HTR-8/SVneo (cell line): ENCODE measurements at regions not wholly inside any gene's neighbourhood (a gene's known extent, or its start where the extent isn't known, plus 50 kb on each side); places are given as distances from the start of the nearest gene placed in this dataset.

ENCODE experiments used
- DNase-seq: peaks from one replicate; pipeline ENCODE4 v3.0.0; 2011; ENCODE audit warnings: low spot score, mixed read lengths; ENCODE audit not compliant: insufficient read length
- FAIRE-seq: peaks from 2 replicates; lab custom pipeline; 2011; peaks lifted over from hg19 to GRCh38; lab: Jason Lieb, UNC

DNA sequence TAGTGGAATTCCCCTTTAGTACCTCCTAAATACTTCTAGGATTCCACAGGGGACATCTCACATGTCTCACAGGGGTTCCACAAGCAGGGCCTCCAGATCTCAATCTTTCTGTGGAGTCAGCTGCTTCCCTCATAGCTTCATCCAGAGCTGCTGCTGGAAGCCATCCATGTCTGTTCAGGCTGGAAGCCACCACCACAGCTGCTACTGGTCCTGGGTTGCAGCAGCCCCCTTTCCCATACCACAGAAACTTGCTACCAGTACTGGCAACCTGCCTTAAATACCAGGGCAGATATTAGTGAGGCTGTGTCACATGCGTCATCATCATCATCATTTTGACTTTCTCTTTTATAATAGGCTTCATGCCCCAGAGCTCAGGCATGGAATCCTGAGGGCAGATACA, 242.7 kb upstream of the NCAM1 start:
- FAIRE-seq = no peak
- DNase-seq = no peak

DNA sequence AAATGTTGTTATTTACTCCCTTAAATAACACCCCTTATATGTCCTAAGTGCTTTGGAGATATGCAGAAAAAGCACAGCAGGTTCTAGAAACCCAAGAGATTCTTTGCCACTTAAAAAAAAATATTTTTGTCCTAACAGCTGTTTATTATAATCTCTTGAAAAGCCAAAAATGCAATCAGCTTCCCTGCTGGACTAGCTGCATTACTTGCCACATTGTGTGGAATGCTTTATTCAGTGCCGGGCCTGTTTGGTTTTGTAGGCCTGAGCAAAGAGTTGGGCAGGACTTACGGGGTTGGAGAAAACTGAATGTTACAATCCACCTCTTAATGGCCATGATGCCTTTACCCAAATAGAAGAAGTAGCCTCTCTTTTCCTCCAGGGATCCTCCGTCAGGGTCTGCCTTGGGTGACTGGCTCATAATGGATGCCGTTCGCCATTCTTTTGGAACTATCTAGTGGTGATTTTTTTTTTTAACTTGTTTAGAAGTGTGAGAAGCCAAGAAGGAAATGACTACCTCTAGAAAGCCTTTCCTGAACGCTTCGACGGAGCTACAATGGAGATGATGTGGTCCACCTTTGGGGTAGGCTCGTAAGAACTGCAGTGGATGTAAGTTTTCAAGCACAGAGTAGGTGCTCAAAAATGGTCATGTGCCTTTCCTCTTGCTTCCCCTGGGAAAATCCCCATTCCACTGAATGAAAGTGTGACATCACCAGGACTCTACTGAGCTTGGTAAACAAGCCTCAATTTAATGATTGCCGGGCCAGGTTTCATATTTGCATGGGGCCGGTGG, 241.3 kb upstream of the NCAM1 start:
- no peak for DNase-seq
- FAIRE-seq = no peak

DNA sequence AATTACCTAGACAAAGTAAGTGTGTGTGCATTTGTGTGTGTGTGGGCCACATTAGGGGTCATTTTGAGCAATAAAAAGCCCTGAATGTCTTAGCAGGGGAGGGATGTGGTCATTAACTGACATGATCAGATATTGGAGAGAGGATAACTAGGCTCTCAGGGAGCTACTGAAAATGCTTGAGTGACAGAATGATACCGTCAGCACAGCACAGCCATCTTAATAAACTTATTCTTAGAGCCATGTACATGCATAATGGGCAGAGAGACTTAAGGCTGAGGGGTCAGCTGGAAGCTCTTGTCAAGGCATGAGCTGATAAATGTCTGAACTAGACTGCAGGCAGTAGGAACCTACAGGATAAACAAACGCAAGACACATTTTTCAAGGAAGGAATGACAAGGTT, 239.1 kb upstream of the NCAM1 start:
- no peak for DNase-seq
- no peak for FAIRE-seq

DNA sequence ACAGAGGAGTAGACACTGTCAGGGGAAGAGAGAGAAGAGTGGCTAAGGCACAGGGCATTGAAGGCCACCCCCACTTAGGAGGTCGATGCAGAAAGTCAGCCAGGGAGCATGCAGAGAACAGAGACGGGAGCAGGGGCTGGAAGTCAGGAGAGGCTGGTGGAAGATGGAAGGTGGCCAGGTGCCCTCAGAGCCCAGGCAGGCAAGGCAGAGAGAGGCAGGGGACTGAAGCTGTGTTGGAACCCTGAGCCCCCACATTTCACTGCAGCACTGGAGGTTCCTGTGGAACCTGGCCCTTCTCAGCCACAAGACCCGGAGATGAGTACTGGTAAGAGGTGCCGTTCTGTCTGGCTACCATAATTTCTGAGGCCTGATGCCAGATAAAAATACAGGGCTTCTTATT, 238.3 kb upstream of the NCAM1 start:
- no peak for DNase-seq
- FAIRE-seq = no peak

DNA sequence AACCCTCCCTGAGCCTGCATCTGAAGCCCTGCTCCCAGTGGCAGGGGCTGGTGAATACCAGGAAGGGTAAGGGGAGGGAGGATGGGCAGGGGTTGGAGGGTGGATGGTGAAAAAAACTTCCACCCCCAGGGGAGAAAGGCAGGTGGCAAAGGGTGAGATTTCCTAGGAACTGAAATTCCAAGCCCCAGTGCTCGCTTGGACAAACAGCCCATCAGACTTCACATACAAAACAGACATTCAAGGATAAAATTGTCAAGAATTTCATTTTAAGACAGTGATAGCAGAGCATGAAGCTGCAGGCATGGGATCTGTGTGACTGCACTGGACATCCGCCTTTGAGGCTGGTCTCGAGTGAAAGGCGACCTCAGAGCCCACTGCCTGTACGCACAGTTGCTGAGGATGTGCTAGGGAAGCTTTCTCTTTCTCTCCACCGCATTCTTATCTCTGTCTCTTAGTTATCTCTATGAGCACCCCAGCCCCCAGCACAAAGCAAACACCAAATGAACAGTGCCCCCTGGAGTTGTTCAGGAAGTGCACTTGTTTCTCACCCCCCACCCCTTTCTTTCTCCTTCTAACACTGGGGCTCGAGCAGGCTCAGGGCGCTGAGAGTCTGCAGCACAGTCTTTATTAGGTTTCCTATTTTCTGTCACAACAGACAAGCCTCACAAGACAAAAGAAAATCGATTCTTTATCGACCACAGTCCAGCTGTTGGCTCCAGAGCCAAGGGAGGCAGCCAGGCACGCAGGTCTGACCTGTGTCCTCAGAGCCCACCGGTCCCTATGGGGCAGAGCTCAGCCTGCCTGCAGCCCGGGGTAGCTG, 237.3 kb upstream of the NCAM1 start:
- DNase-seq = no peak
- FAIRE-seq = no peak

DNA sequence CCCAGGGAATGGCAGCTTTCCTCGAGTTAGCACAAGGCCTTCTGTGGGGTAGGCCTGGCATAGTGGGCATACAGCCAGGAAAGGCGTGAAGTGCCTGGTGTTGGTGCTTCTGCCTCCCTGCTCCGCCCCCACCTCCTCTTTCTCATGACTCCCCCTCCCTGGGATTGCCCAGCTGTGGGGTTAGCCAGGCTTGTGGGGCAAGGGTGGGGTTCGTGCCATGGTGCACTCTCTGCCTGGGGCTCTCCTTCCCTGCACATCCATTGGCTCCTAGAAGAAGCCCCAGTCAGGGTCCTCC, 236.8 kb upstream of the NCAM1 start:
- FAIRE-seq = no peak
- no peak for DNase-seq

DNA sequence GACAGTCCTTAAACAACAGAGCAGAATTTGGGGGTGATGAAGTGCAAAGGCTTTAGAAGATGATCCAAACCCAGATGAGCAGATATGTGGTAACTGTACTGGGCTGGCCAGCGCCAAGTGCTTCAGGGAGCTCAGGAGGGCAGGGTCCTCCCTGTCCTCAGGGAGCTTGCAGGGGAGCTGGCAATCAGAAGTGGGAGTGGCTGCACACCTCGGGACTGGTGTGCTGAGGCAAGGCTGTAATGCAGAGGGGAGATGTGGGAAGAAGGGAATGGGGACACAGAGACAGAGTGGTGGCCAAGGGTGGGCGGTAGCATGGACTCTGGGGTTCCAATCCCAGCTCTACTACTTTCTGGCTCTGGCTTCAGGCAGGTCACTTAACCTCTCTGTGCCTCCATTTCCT, 235.6 kb upstream of the NCAM1 start:
- peak; percentile 16 for FAIRE-seq
- no peak for DNase-seq

DNA sequence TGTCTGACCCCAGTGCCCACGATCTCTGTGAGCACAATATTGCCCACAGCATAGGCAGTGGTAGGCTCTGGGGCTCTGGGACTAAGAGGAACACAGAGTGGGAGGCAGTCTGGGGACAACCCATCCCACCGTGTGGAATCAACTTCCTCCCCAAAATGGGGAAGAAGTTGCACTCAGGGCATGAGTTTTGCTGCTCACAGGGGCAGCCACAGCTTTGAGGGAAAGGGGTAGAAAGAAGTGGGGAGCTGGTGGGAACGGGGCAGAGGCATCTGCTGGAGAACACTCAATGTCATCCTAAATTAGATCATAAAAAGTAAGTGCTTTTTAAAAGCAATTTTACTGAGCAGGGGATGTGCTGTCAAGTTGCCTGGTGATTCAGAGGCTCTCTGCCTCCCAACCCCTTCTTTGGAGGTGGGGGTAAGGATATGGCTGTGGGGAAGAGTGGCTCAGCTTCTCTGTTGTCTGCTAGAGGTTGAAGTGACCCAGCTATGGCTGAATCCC, 233.8 kb upstream of the NCAM1 start:
- no peak for DNase-seq
- FAIRE-seq = no peak

DNA sequence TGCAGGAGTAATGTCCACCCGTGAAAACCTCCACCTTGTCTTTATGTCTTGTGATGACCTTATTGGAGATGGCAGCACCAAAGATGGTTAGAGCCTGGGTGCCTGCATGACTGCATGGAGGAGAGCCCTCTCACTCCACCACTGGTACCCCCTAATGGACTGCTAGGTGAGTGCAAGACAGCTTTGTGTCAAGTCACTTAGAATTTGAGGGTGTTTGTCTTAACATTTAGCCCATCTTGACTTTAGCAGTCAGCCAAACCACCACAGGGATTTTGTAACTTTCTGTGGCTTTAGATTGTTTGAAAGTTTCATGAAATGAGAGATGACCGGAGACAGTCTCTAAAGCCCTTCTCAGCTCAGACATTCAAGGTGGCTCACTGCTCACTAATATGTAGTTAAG, 232.9 kb upstream of the NCAM1 start:
- DNase-seq (no peak), FAIRE-seq (no peak)

DNA sequence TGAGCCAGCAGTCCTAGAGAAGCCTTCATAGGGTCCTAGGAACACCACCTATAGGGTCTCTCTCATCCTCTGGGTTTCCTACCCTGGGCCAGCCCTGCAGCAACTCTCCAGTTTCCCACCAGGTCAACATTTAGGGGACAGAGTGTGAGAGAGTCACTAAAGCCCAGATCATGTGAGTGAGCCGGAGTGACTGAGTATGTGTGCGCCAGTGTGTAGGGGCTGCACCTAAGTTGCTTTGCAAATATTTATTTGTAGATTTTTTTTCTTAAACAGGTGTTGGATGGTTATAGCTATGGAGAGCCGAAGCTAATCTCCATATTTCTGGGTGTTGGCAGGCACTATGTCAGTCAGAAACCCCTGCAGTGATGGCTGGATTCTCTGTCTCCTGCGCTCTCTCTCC, 232.5 kb upstream of the NCAM1 start:
- FAIRE-seq (no peak), DNase-seq (no peak)

DNA sequence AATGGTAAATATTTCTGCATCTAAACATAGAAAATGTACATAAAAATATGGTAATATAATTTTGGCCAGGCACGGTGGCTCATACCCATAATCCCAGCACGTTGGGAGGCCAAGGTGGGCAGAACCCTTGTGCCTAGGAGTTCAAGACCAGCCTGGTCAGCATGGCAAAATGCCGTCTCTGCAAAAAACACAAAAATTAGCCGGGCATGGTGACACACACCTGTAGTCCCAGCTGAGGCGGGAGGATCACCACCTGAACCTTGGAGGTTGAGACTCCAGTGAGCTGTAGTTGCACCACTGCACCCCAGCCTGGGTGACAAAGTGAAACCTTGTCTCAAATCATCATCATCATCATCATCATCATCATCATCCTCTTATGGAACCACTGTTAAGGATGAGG, 230.6 kb upstream of the NCAM1 start:
- no peak for FAIRE-seq

DNA sequence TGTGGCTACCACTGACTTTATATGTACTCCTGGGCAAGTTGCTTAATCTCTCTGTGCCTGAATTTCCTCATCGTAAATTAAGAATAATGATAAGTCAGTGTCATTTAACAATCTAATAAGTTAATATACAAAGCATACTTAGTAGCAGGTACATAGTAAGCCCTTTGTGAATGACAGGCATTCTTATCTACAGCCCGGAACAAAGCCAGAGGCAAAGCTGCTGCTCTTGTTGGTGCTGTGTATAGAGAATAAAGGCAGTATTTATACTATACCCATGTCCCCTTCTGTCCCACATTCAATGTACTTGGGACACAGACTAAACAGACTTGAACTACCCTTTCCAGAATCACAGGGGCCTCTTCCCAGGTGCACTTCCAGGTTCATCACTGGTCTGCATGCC, 229.7 kb upstream of the NCAM1 start:
- no peak for FAIRE-seq
- DNase-seq = no peak

More for the DNA sequence above, 230.6 kb upstream of the NCAM1 start:
- no peak for DNase-seq

DNA sequence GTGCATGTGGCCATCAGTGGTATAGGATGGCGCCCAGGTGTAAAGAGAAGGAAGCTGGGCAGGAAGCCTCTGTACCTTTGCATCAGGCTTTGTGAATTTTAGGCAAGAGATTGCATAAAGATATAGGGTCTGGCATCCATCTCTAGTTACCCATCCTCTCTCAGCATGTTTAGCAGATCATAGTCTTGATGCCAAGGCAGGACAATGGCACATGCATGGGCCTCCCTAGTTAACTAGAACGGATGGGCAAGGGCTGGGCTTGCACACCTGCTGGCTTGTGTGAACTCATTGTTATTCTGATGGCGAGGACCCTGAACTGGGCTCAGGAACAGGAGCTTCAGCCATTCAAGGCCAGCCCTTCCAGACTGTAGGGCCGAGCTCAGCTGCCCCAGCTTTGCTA, 229.2 kb upstream of the NCAM1 start:
- DNase-seq (no peak), FAIRE-seq (no peak)

DNA sequence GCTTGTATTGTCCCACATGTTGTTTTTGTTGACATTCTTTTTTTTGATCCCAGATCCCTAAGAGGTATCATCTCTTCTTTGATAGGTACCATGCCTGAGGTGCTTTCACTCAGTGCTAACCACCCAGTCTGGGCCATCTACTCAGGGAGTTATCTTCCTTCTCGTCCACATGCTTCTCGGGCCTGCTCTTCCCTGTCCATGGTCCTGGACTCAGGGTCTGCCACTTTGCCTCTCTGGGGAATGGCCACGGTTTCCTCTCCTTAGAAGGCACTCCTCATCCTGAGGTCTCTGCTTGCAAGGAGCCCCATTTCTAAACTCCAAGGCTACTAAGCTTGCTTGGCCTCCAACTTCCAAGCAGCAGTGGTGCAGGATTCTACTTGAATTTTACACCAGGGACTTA, 227.0 kb upstream of the NCAM1 start:
- DNase-seq (peak; percentile 13), FAIRE-seq (no peak)

DNA sequence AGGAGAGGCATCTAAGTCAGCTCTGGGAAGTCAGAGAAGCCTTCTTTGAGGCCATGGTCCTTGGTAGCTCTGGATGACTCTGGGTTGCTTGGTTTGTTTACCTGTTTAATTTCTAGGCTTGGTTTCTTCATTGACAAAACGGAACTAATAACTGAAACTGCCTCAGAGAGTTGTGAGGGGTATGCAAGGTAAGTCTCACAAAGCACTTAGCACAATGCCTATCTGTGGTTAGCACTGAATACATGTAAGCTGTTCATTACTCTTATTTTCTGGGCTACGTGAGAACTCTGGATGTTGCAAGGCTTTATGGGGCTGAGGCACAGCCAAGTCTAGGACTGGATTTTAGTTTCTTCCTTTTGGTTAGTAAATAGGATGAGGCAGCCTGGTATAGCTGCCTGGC, 225.8 kb upstream of the NCAM1 start:
- no peak for DNase-seq
- no peak for FAIRE-seq

DNA sequence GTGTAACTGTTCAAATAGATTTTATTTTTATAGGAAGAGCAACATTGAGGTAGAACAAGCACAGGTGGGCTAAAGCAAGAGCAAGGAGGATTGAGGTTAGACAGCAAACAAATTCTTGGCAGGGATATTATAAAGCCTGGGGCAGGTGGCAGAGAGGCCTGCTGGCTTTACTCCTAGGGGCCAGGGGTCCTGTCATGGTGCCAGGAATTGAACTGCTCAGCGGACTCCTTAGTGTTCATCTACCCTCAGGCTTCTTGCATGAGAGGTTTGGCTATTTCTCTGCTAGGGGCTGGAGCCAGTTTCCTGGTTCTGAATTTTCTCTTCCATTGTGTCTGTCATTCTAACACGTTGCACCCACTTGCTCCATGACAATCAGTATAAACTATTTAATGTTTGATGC, 217.2 kb upstream of the NCAM1 start:
- DNase-seq (no peak), FAIRE-seq (no peak)

DNA sequence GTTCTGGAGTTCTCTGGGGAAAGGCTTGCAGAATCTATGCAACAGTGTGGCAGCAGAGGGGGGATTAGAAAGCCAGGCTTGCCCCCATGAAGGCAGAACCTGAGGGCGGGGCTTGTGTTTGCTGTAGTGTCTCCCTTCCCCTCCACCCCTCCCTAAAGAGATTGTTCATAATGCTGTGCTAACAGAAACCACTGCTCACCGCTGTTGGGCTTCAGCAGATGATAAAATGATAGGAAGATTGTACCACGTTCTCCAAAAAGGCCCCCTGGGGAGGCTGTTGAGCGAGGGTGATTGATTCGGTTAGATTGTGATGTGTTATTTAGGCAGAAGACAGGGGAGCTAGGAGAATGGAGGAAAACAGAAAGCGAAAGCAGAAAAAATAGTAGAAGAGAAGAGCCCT, 215.2 kb upstream of the NCAM1 start:
- no peak for DNase-seq
- FAIRE-seq = no peak

DNA sequence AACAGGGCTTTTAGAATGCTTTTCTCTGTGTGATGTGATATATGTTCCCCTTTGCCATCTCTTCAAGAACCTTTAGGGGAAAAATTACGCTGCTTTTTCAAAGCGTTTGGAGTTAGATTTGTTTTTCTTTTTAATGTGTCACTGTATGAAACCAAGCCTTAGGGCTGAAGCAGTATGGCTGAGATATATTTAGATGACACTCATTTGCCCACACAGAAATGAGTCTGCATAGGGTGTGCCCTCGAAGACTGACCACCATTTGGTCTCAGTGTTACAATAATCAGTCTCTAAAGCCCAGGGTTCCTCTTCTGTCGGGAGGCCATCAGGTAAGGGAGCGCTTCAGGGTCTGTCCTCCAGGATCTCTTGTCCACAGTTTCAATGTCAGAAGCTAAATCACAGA, 213.0 kb upstream of the NCAM1 start:
- FAIRE-seq (no peak), DNase-seq (no peak)

DNA sequence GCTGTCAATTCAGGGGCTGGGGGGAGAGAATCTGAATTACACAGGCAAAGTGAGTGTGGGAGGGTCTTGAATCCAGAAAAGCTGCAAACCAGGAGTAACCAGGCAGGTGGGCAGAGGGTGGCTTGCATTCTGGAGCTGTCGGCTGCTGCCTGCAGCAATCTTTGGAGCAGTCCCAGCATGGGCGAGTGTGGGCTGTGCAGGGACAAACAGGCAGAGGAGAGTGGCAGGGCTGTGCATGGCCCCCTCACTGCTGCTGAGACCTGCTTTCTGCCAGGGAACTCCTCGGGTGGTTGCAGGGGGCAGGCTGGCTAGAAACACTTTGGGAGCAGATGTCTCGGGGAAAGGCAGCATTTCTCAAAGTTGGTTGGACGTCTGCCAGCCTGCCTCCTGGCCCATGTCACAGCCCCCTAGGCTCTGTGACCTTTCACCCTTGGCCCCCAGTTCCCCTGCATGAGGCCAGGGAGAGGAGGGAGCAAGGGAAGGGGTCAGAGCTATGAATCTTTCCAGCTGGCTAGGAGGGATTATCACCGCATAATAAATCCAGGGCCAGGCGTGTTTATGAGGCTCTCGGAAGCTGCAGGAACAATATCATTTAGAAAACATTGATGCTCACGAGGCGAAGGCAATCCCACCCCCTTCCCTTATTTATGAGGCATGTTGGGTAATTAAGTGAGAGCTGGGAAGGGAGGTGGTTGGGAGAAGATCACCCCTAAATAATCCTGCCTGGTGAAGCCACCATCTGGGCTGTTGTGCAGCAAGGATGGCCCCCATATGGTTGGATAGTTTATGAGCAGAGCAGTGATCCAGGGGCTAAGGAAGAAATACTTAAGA, 212.3 kb upstream of the NCAM1 start:
- no peak for FAIRE-seq

DNA sequence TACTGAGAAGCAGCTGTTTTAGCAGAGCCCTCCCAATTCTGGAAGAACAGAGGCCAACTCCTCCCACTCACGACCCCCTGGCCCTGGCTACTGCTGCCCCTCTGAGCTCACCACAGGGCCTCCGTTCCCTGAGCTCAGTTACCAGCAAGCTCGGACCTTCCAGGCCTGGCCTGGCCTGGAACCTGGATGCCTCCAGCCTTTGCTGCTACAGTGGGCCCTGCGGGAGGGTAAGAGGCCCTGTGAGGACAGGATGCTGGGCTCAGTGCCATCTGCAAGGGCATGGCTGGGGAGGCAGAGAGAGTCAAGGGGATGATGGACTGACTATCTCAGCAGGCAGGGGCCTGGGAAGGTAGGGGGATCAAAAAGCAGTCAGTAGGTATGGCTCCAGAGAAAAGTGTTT, 209.9 kb upstream of the NCAM1 start:
- DNase-seq = no peak
- FAIRE-seq = no peak

More for the DNA sequence above, 212.3 kb upstream of the NCAM1 start:
- DNase-seq = no peak

DNA sequence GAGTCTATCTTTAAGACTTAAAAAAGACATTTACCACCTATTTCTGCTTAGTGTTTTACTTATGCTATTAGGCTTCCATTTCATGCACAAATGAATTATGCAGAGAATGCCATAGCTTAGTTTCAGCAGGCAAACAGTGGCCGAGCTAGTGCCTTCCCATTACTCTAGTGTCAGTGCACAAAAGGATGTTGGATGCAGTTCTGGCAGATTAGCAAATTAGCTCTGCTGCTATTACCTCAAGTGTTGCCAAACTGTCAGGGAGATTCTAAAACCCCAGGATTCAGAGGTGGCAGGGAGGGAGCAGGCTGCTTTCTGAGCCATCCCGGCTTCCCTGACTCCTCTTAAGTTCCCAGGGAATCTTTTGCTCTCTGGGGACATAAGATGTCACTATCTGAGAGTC, 209.4 kb upstream of the NCAM1 start:
- no peak for FAIRE-seq

More for the DNA sequence above, 209.4 kb upstream of the NCAM1 start:
- DNase-seq = no peak
